Small intestine (tissue), 7 donors: ENCODE measurements at regions not wholly inside any gene's neighbourhood (a gene's known extent, or its start where the extent isn't known, plus 50 kb on each side); places are given as distances from the start of the nearest gene placed in this dataset.
A peak's percentile ranks its signal among the peaks of the same experiment; 100 is the strongest.
"Not testable (repeated sequence)": the region's sequence is repeated elsewhere in the genome, so short reads cannot be mapped to it uniquely, and the experiment has no call there.

Experiments
- DNase-seq, 2 donors: peaks; one replicate each; pipeline versions ENCODE4 v3.0.0 to v3.0.0-alpha.2; 2013
- FAIRE-seq: peaks from 2 replicates; lab custom pipeline; 2012; peaks lifted over from hg19 to GRCh38; lab: Jason Lieb, UNC
- H3K27ac ChIP-seq, 3 donors: one replicate each; pipeline ENCODE4 v1.5.1; 2013; ENCODE audit warnings: low read length in 2 of 3, mild to moderate bottlenecking in 2 of 3, control low read depth in 1 of 3, inconsistent platforms in 1 of 3, low read depth in 1 of 3, moderate library complexity in 1 of 3
- H3K27me3 ChIP-seq, 3 donors: one replicate each; pipeline ENCODE4 v1.6.1; 2013; ENCODE audit warnings: low read length in 3 of 3, inconsistent platforms in 1 of 3; ENCODE audit not compliant: control insufficient read depth in 3 of 3, insufficient read depth in 3 of 3
- H3K36me3 ChIP-seq, 3 donors: one replicate each; pipeline ENCODE4 v1.6.1; 2013; ENCODE audit warnings: low read length in 3 of 3, inconsistent platforms in 1 of 3, low read depth in 1 of 3, mild to moderate bottlenecking in 1 of 3, moderate library complexity in 1 of 3; ENCODE audit not compliant: control insufficient read depth in 3 of 3, insufficient read depth in 2 of 3
- H3K4me1 ChIP-seq, 3 donors: one replicate each; pipeline ENCODE4 v1.6.1; 2013; ENCODE audit warnings: low read length in 2 of 3, inconsistent platforms in 1 of 3, low read depth in 1 of 3, mild to moderate bottlenecking in 1 of 3, moderate library complexity in 1 of 3; ENCODE audit not compliant: control insufficient read depth in 3 of 3, insufficient read depth in 2 of 3
- H3K4me3 ChIP-seq, 3 donors: one replicate each; pipeline ENCODE4 v1.5.1; 2013; ENCODE audit warnings: low read length in 3 of 3, control low read depth in 1 of 3, inconsistent platforms in 1 of 3, low read depth in 1 of 3, mild to moderate bottlenecking in 1 of 3, moderate library complexity in 1 of 3
- H3K9me3 ChIP-seq, 2 donors: one replicate each; pipeline ENCODE4 v1.6.1; 2013; ENCODE audit warnings: low read depth in 1 of 2, low read length in 1 of 2; ENCODE audit not compliant: control insufficient read depth in 2 of 2, insufficient read depth in 1 of 2
- WGBS, 3 donors: extraction: QIAGEN DNeasy Blood & Tissue Kit; methylation state at CpG; one replicate each; pipeline ENCODE4 v1.1.7; 2013; 5-methylcytosine and 5-hydroxymethylcytosine counted together
- donor health status: healthy with polysubstance abuse.
- donor health status: control.
- donor health status: control.
- donor health status: Bipolar disorder and iron deficiency.
- donor health status: healthy.

DNA sequence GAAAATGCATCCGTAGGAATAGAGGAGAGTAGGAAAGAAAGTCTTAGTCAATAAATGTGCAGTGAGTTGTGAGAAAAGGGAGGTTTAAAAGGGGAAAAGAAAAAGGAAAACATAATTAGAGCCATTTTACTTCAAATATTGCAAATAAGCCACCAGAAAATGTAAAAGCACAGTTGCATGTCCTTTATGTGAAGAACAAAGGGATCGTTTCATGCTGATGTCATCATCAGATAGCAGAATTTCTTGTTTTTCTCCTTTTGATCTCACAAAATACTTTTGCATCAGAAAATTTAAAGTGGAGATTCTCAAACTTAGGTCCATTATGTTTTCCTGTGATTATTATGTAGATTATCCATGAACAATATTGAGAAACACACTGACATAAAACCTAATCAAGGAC lies 166.7 kb downstream of the HAO1 start:
- no peaks in the 10 kb centered on the region for H3K36me3 ChIP-seq
- no peak overlapping the region for H3K4me3 ChIP-seq
- no peak overlapping the region for H3K27ac ChIP-seq
- WGBS, 3 donors: 67 to 86% (median 70%) methylated on average over 2 of the region's 2 CpGs
- no peaks in the 10 kb centered on the region for H3K27me3 ChIP-seq
- DNase-seq: no peak
- FAIRE-seq: no peak
- peaks cover 0 to 9% of the 10 kb centered on the region in 2 donors for H3K9me3 ChIP-seq
- no peaks in the 10 kb centered on the region for H3K4me1 ChIP-seq

DNA sequence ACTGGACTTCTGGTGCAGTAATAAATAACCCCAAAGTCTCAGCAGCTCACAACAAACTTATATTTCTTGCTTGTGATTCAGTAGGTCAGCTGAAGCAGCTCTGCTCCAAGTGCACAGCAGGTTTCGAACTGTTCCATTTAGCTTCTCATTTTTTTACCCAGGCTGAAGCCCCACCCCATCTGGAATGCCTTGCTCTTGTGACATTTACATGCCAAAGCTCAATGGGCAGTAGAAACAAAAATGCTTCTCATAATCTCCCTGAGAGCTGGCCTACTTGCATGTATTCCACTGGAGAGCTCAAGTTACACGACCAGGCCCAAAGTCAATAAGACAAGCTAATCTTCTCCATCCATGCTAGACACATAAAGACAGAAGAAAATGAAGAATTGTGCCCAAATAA lies 165.2 kb downstream of the HAO1 start:
- H3K4me3 ChIP-seq: no peak overlapping the region
- 40 to 42% (median 41%) methylated on average over 2 of the region's 2 CpGs for WGBS, 3 donors
- H3K27me3 ChIP-seq: no peaks in the 10 kb centered on the region
- peaks cover 0 to 9% of the 10 kb centered on the region in 2 donors for H3K9me3 ChIP-seq
- no peaks in the 10 kb centered on the region for H3K36me3 ChIP-seq
- DNase-seq (no peak), FAIRE-seq (no peak)
- H3K27ac ChIP-seq: no peak overlapping the region
- no peaks in the 10 kb centered on the region for H3K4me1 ChIP-seq

- Histone ChIP-seq H3K4me1 (no peaks in the 10 kb centered on the region), H3K4me3 (no peak overlapping the region), H3K36me3 (no peaks in the 10 kb centered on the region), H3K27me3 (no peaks in the 10 kb centered on the region), H3K27ac (no peak overlapping the region), H3K9me3 (peaks cover 0 to 9% of the 10 kb centered on the region in 2 donors)
- DNase-seq (no peak), FAIRE-seq (no peak)
- 51 to 71% (median 57%) methylated on average over 2 of the region's 2 CpGs for WGBS, 3 donors
These were observed 164.1 kb downstream of the HAO1 start for GRCh38 chr20:7776148-7776547.

- 68 to 83% (median 69%) methylated on average over 2 of the region's 2 CpGs for WGBS, 3 donors
These were observed 150.1 kb downstream of the HAO1 start for GRCh38 chr20:7790189-7790588.

DNA sequence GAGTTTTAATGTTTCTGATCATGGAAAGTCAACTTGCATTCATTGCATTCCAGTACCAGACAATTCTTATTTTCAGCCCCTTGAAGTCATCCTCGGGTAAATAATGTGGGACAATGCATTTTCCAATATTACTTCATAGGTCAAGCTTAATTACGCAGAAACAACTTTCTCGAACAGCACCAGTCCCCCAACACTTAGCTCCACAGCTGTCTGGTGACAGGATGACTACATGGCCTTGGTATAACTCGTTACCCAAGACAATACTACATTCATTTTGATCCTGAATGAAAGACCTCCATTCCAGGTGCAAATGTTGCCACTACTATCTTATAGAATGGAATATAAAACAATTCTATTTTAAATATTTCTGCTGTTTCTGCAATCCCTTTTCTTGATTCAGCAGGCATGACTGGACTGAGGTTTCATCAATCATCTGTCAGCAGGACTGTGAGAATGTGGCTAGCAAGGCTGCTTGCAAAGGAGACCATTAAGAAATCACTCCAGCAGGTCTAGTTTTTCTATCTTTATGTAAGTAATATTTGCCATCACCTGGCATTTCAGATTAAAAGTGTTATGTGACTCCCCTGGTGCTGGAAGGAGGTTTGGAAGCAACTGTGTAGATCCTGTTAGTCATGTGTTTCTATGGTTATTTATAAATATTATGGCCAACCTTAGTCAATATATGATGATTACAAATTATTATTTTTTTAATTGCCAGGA lies 147.9 kb downstream of the HAO1 start:
- H3K36me3 ChIP-seq: no peaks in the 10 kb centered on the region
- no peak overlapping the region for H3K27ac ChIP-seq
- no peak overlapping the region for H3K4me3 ChIP-seq
- WGBS, 3 donors: 56 to 67% (median 59%) methylated on average over 4 of the region's 4 CpGs
- H3K4me1 ChIP-seq: no peaks in the 10 kb centered on the region
- no peaks in the 10 kb centered on the region for H3K27me3 ChIP-seq
- FAIRE-seq: no peak
- no peaks in the 10 kb centered on the region for H3K9me3 ChIP-seq
- no peak for DNase-seq

More at GRCh38 chr20:7790189-7790588, 150.1 kb downstream of the HAO1 start:
- Histone ChIP-seq H3K9me3 (no peaks in the 10 kb centered on the region), H3K4me3 (no peak overlapping the region), H3K27me3 (no peaks in the 10 kb centered on the region), H3K36me3 (no peaks in the 10 kb centered on the region), H3K4me1 (no peaks in the 10 kb centered on the region), H3K27ac (no peak overlapping the region)
- FAIRE-seq (no peak), DNase-seq (no peak)

DNA sequence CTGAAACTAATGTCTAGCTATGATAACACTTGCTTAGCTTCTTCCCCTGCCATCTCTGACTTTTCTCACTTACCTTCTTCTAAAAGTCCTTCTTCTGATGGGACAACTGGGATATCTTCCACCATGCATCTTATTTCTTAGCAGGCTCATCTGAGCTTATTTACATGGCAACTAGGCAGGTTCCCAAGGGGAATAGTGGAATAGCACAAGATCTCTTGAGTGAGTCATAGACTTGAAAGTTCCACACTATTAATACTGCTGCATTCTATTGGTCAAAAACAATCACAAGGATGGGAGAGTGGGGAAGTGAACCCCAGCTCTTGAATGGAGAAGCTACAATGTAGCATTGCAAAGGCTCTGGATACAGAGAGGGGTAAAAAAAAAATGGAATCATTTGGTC lies 142.1 kb downstream of the HAO1 start:
- Histone ChIP-seq H3K27ac (no peak overlapping the region), H3K4me3 (no peak overlapping the region), H3K4me1 (no peaks in the 10 kb centered on the region), H3K36me3 (no peaks in the 10 kb centered on the region), H3K9me3 (peaks cover 0 to 3% of the 10 kb centered on the region in 2 donors), H3K27me3 (no peaks in the 10 kb centered on the region)
- no peak for DNase-seq
- no peak for FAIRE-seq

DNA sequence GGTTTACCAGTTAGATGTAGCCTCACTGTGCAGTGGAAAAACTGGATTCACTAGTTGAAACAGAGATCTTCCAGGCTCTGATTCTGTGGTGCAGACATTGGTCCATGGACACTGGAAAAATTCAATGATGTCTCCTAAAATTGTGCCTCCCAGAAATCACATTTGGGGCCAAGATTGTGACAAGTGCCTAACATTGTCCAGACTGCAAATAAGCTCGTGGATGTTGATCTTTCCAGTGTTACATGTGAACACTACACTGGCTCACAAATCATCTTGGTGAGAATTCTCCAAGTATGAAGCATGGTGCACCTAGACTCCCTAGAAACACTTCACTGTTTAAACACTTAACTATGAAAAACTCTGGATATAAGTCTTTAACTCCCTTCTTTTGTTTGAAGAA lies 140.4 kb downstream of the HAO1 start:
- Histone ChIP-seq H3K27me3 (no peaks in the 10 kb centered on the region), H3K27ac (no peak overlapping the region), H3K36me3 (no peaks in the 10 kb centered on the region), H3K4me1 (no peaks in the 10 kb centered on the region), H3K9me3 (peaks cover 0 to 3% of the 10 kb centered on the region in 2 donors), H3K4me3 (no peak overlapping the region)
- DNase-seq: no peak
- 11 to 41% (median 30%) methylated on average over 1 of the region's 1 CpG for WGBS, 3 donors
- FAIRE-seq: no peak

GRCh38 chr20:7803411-7804151 lies 136.7 kb downstream of the HAO1 start:
- H3K4me1 ChIP-seq, H3K27me3 ChIP-seq, FAIRE-seq, H3K27ac ChIP-seq, DNase-seq, H3K36me3 ChIP-seq: not testable (repeated sequence)
- 50 to 60% (median 54%) methylated on average over 41 to 52 of the region's 52 CpGs for WGBS, 3 donors
- peak overlapping the region in 1 of 3 donors; percentile 21 for H3K4me3 ChIP-seq
- H3K9me3 ChIP-seq: peaks cover 0 to 10% of the 10 kb centered on the region in 2 donors
